Esophagus muscularis mucosa (tissue), 4 donors: ENCODE measurements at regions not wholly inside any gene's neighbourhood (a gene's known extent, or its start where the extent isn't known, plus 50 kb on each side); places are given as distances from the start of the nearest gene placed in this dataset.

Source experiments
- EP300 ChIP-seq: sonication (generic); formaldehyde crosslinking; IDR thresholded peaks from one replicate; pipeline ENCODE4 v1.6.1; 2017; ENCODE audit warnings: antibody characterized with exemption
- POLR2A ChIP-seq: fragments of 450-650 bp; IDR thresholded peaks from one replicate; pipeline ENCODE4 v1.6.1; 2017; ENCODE audit warnings: antibody characterized with exemption, moderate library complexity, mild to moderate bottlenecking, low read depth
- POLR2AphosphoS5 ChIP-seq, 2 donors: sonication (generic); formaldehyde crosslinking; IDR thresholded peaks; one replicate each; pipeline ENCODE4 v1.6.1; 2017; ENCODE audit warnings: antibody characterized with exemption in 2 of 2
- TF ChIP-seq, protein P1 (sequence below), 3 experiments: fragments of 200-600 bp in 2 of 3; fragments of 450-650 bp in 1 of 3; sonication (generic) in 2 of 3; IDR thresholded peaks; one replicate each; pipeline ENCODE4 v1.5.1; 2017 to 2019; ENCODE audit warnings: antibody characterized with exemption in 3 of 3, mild to moderate bottlenecking in 2 of 3, moderate library complexity in 1 of 3

DNA sequence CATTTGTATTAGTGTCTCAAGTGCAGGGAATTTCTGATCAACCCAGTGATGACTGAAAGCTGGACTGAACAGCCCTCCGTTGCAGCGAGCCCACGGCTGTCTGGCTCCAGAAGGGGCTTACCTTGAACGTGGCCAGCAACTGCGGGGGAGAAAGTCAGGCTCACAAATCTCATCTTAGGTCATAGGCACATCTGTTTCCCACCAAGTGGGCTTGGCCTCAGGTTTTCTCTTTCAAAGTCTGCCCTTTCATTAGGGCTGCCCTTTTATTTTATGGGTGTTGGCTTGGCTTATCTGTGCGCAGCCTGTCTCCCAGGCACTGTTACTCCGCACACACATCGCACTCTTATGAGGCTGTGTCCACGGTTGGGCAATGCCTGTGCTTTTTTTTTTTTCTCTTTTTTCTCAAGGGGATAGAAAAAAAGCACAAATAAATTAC is 178.0 kb downstream of the JCAD start:
- no peak for TF ChIP-seq POLR2A
- TF ChIP-seq, protein P1, sequence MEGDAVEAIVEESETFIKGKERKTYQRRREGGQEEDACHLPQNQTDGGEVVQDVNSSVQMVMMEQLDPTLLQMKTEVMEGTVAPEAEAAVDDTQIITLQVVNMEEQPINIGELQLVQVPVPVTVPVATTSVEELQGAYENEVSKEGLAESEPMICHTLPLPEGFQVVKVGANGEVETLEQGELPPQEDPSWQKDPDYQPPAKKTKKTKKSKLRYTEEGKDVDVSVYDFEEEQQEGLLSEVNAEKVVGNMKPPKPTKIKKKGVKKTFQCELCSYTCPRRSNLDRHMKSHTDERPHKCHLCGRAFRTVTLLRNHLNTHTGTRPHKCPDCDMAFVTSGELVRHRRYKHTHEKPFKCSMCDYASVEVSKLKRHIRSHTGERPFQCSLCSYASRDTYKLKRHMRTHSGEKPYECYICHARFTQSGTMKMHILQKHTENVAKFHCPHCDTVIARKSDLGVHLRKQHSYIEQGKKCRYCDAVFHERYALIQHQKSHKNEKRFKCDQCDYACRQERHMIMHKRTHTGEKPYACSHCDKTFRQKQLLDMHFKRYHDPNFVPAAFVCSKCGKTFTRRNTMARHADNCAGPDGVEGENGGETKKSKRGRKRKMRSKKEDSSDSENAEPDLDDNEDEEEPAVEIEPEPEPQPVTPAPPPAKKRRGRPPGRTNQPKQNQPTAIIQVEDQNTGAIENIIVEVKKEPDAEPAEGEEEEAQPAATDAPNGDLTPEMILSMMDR (IDR thresholded peaks at IDR 0.05), result no peak
- peak; percentile 53 for TF ChIP-seq POLR2AphosphoS5 (IDR thresholded peaks at IDR 0.05)
- TF ChIP-seq EP300, result no peak
